HCT116 (cell line): ENCODE measurements at regions not wholly inside any gene's neighbourhood (a gene's known extent, or its start where the extent isn't known, plus 50 kb on each side); places are given as distances from the start of the nearest gene placed in this dataset.

Experiments used
- ATAC-seq: fragments of 200-7000 bp; cut with Tn5 transposase; 2 replicates; pipeline ENCODE4 v1.9.1; 2020; ENCODE audit warnings: mild to moderate bottlenecking, moderate library complexity
- BruUV-seq: library from RNA; stranded (reverse); fragments of 400-500 nt; replicated peaks from 2 replicates; lab custom pipeline; 2021; lab: Mats Ljungman, UMichigan
- CTCF ChIA-PET: fragments of 300-600 bp; sonication (Branson Sonifier 250); formaldehyde crosslinking; loops from one replicate; lab custom pipeline; 2021; ENCODE audit warnings: antibody characterized with exemption; lab: Charles Lee
- POLR2A ChIA-PET: fragments of 300-600, 350-600 bp; sonication (Branson Sonifier 250); formaldehyde crosslinking; loops from one replicate; lab custom pipeline; 2021; ENCODE audit warnings: antibody characterized with exemption; lab: Charles Lee
- RAD21 ChIA-PET, 2 experiments: fragments of 300-600 bp; sonication (Branson Sonifier 250); formaldehyde crosslinking; loops; one replicate each; lab custom pipeline; 2023; ENCODE audit warnings: low total read pairs in 2 of 2; ENCODE audit not compliant: uncharacterized antibody in 2 of 2, unreplicated experiment in 2 of 2, low non-redundant PET in 1 of 2; lab: Charles Lee
- DNase-seq: peaks from one replicate; pipeline ENCODE4 v3.0.0-alpha.2; 2010; ENCODE audit warnings: low read depth, low spot score
- H2AFZ ChIP-seq: fragments of 200-600 bp; shearing (Covaris generic), sonication (generic); 2 replicates; pipeline ENCODE4 v1.6.1; 2017; ENCODE audit warnings: low read depth, mixed run types, mixed read lengths, antibody characterized with exemption, low read length; ENCODE audit not compliant: poor library complexity, severe bottlenecking
- H3K27ac ChIP-seq: 2 replicates; pipeline ENCODE4 v1.5.1; 2012; ENCODE audit warnings: low read depth, low read length
- H3K27me3 ChIP-seq: fragments of 200-600 bp; sonication (generic); 2 replicates; pipeline ENCODE4 v1.6.1; 2016; ENCODE audit warnings: mixed run types, low read length, mixed read lengths; ENCODE audit not compliant: insufficient read depth
- H3K36me3 ChIP-seq, 2 experiments: fragments of 200-500 bp in 1 of 2; fragments of 200-600 bp in 1 of 2; sonication (Bioruptor generic) in 1 of 2; sonication (generic) in 1 of 2; 2 replicates each; pipeline versions ENCODE4 v1.5.1 to v1.6.1; 2014 to 2016; ENCODE audit warnings: low read length in 2 of 2, inconsistent platforms in 1 of 2, mixed read lengths in 1 of 2, mixed run types in 1 of 2; ENCODE audit not compliant: insufficient read depth in 2 of 2, control insufficient read depth in 1 of 2
- H3K4me1 ChIP-seq, 2 experiments: fragments of 200-600 bp in 1 of 2; sonication (generic) in 1 of 2; 2 replicates each; pipeline versions ENCODE4 v1.5.1 to v1.6.1; 2012 to 2017; ENCODE audit warnings: low read length in 2 of 2, inconsistent platforms in 1 of 2, mild to moderate bottlenecking in 1 of 2, mixed read lengths in 1 of 2, mixed run types in 1 of 2, moderate library complexity in 1 of 2; ENCODE audit not compliant: insufficient read depth in 2 of 2, control insufficient read depth in 1 of 2
- H3K4me2 ChIP-seq: fragments of 200-600 bp; sonication (generic); 2 replicates; pipeline ENCODE4 v1.6.1; 2017; ENCODE audit warnings: mixed run types, low read length, mixed read lengths
- H3K4me3 ChIP-seq, 2 experiments: fragments of 200-600 bp in 1 of 2; sonication (generic) in 1 of 2; replicated peaks in 1 of 2; 2 replicates each; pipeline ENCODE4 v1.5.1; 2011 to 2016; ENCODE audit warnings: low read length in 2 of 2, control low read depth in 1 of 2, low read depth in 1 of 2, mild to moderate bottlenecking in 1 of 2, mixed read lengths in 1 of 2, mixed run types in 1 of 2
- H3K79me2 ChIP-seq: fragments of 200-600 bp; sonication (generic); 2 replicates; pipeline ENCODE4 v1.6.1; 2017; ENCODE audit warnings: mild to moderate bottlenecking, mixed run types, low read length, moderate library complexity, mixed read lengths; ENCODE audit not compliant: insufficient read depth
- H3K9ac ChIP-seq: fragments of 200-600 bp; sonication (generic); 2 replicates; pipeline ENCODE4 v1.6.1; 2016; ENCODE audit warnings: low read length, mixed read lengths
- H3K9me2 ChIP-seq: fragments of 200-600 bp; sonication (generic), shearing (Covaris generic); 2 replicates; pipeline ENCODE4 v1.6.1; 2017; ENCODE audit warnings: mixed run types, mild to moderate bottlenecking, moderate library complexity; ENCODE audit not compliant: insufficient read depth
- H3K9me3 ChIP-seq, 2 experiments: fragments of 200-500 bp in 1 of 2; fragments of 200-600 bp in 1 of 2; sonication (Bioruptor generic) in 1 of 2; sonication (generic) in 1 of 2; 2 replicates each; pipeline ENCODE4 v1.6.1; 2014 to 2017; ENCODE audit warnings: low read length in 2 of 2, mixed read lengths in 2 of 2, inconsistent platforms in 1 of 2, low read depth in 1 of 2, mild to moderate bottlenecking in 1 of 2, mixed run types in 1 of 2, moderate library complexity in 1 of 2; ENCODE audit not compliant: control insufficient read depth in 1 of 2, insufficient read depth in 1 of 2
- H4K20me1 ChIP-seq: fragments of 200-600 bp; sonication (generic), shearing (Covaris generic); 2 replicates; pipeline ENCODE4 v1.6.1; 2017; ENCODE audit warnings: mixed run types, mild to moderate bottlenecking, moderate library complexity; ENCODE audit not compliant: insufficient read depth
- ATF3 ChIP-seq: IDR thresholded peaks from 2 replicates; pipeline ENCODE4 v1.6.1; 2012
- CBX3 ChIP-seq: IDR thresholded peaks from 2 replicates; pipeline ENCODE4 v1.6.1; 2012; ENCODE audit warnings: low read depth
- CEBPB ChIP-seq: IDR thresholded peaks from 2 replicates; pipeline ENCODE4 v1.6.1; 2012; ENCODE audit warnings: low read depth
- ELF1 ChIP-seq: IDR thresholded peaks from 2 replicates; pipeline ENCODE4 v1.6.1; 2012; ENCODE audit warnings: low read depth, borderline replicate concordance
- EZH2 ChIP-seq: fragments of 200-600 bp; sonication (generic); IDR thresholded peaks from 2 replicates; pipeline ENCODE4 v1.6.1; 2017; ENCODE audit warnings: antibody characterized with exemption, mixed run types
- FOSL1 ChIP-seq: IDR thresholded peaks from 2 replicates; pipeline ENCODE4 v1.6.1; 2012; ENCODE audit warnings: low read depth
- JUND ChIP-seq: IDR thresholded peaks from 2 replicates; pipeline ENCODE4 v1.6.1; 2012
- POLR2AphosphoS5 ChIP-seq: IDR thresholded peaks from 2 replicates; pipeline ENCODE4 v1.6.1; 2011; ENCODE audit warnings: mild to moderate bottlenecking, low read depth, low read length, moderate library complexity
- RAD21 ChIP-seq: IDR thresholded peaks from 2 replicates; pipeline ENCODE4 v1.6.1; 2012; ENCODE audit warnings: low read depth, mild to moderate bottlenecking
- SIN3A ChIP-seq: IDR thresholded peaks from 2 replicates; pipeline ENCODE4 v1.6.1; 2012; ENCODE audit warnings: low read depth
- SP1 ChIP-seq: IDR thresholded peaks from 2 replicates; pipeline ENCODE4 v1.6.1; 2012; ENCODE audit warnings: low read depth
- SRF ChIP-seq: IDR thresholded peaks from 2 replicates; pipeline ENCODE4 v1.6.1; 2012; ENCODE audit warnings: low read depth
- TCF7L2 ChIP-seq: IDR thresholded peaks from 2 replicates; pipeline ENCODE4 v1.7.0; 2011; ENCODE audit warnings: borderline replicate concordance, inconsistent platforms; ENCODE audit not compliant: insufficient read depth, insufficient read length; ENCODE audit errors: extremely low read depth
- YY1 ChIP-seq: IDR thresholded peaks from 2 replicates; pipeline ENCODE4 v1.6.1; 2011; ENCODE audit warnings: low read length, low read depth, moderate library complexity, mild to moderate bottlenecking; ENCODE audit not compliant: insufficient replicate concordance; ENCODE audit errors: extremely low read depth
- ZFX ChIP-seq: fragments of 450-650 bp; IDR thresholded peaks from 2 replicates; pipeline ENCODE4 v1.6.1; 2017
- ZNF274 ChIP-seq: fragments of 200-500 bp; sonication (Bioruptor generic); IDR thresholded peaks from 2 replicates; pipeline ENCODE4 v1.6.1; 2014; ENCODE audit warnings: mild to moderate bottlenecking, low read depth, low read length, inconsistent platforms
- intact Hi-C: fragments of 100-400 bp; cut with micrococcal nuclease; formaldehyde crosslinking; loops from 2 replicates; pipeline ENCODE4 v1.10.0; 2022

GRCh38 chr17:65453204-65453931, 108.1 kb downstream of the AXIN2 start:
- Histone ChIP-seq H3K4me3 (no peak overlapping the region), H3K27me3 (no peaks in the 10 kb centered on the region), H3K9me3 (no peaks in the 10 kb centered on the region), H4K20me1 (no peaks in the 10 kb centered on the region), H3K36me3 (no peaks in the 10 kb centered on the region), H3K9me2 (no peaks in the 10 kb centered on the region), H3K4me1 (peaks cover 0 to 6% of the 10 kb centered on the region in 2 experiments; a peak in 1 of 4 replicates), H2AFZ (no peak overlapping the region), H3K27ac (no peak overlapping the region), H3K4me2 (no peak overlapping the region), H3K9ac (no peak overlapping the region), H3K79me2 (no peaks in the 10 kb centered on the region)
- TF ChIP-seq CEBPB, result no peak
- no peak for TF ChIP-seq POLR2AphosphoS5
- TF ChIP-seq EZH2, result no peak
- TF ChIP-seq TCF7L2, result no peak
- no peak for TF ChIP-seq YY1
- no peak for TF ChIP-seq ELF1
- no peak for TF ChIP-seq FOSL1
- TF ChIP-seq ATF3, result no peak
- TF ChIP-seq SP1, result no peak
- no peak for TF ChIP-seq CBX3
- TF ChIP-seq JUND, result no peak
- no peak for TF ChIP-seq RAD21
- no peak for TF ChIP-seq ZFX
- no peak for TF ChIP-seq SRF
- TF ChIP-seq SIN3A, result no peak
- TF ChIP-seq ZNF274, result no peak
- ChIA-PET POLR2A (no interaction called here), RAD21 (no interaction called here), CTCF (no interaction called here)
- no peak for DNase-seq
- BruUV-seq, result no TSS peak
- intact Hi-C loops, result no loop called here
- ATAC-seq, result no peak
